ENCODE measurements at regions not wholly inside any gene's neighbourhood (a gene's known extent, or its start where the extent isn't known, plus 50 kb on each side); places are given as distances from the start of the nearest gene placed in this dataset.

- H2AFZ ChIP-seq (ENCODE audit: low read length, unreplicated experiment), result no peak overlapping the region
- no peaks in the 10 kb centered on the region for H3K27me3 ChIP-seq (ENCODE audit: insufficient read depth, low read length)
- H3K4me3 ChIP-seq (ENCODE audit: low read depth, low read length), result no peak overlapping the region
- no peak overlapping the region for H3K27ac ChIP-seq (ENCODE audit: low read depth, low read length)
- no peaks in the 10 kb centered on the region for H3K79me2 ChIP-seq (ENCODE audit: control insufficient read depth, insufficient read depth, low read length, unreplicated experiment)
- H3K36me3 ChIP-seq (ENCODE audit: insufficient read depth, low read length), result no peaks in the 10 kb centered on the region
- no peaks in the 10 kb centered on the region for H3K4me1 ChIP-seq (ENCODE audit: control insufficient read depth, insufficient read depth, low read length, unreplicated experiment)
Observed at GRCh38 chr1:82195245-82195644, 394.5 kb downstream of the ADGRL2 start.

- H3K36me3 ChIP-seq (ENCODE audit: insufficient read depth, low read length), result no peaks in the 10 kb centered on the region
- no peak overlapping the region for H3K27ac ChIP-seq (ENCODE audit: low read depth, low read length)
- no peak overlapping the region for H3K4me3 ChIP-seq (ENCODE audit: low read depth, low read length)
- H3K4me1 ChIP-seq (ENCODE audit: control insufficient read depth, insufficient read depth, low read length, unreplicated experiment), result no peaks in the 10 kb centered on the region
- no peaks in the 10 kb centered on the region for H3K27me3 ChIP-seq (ENCODE audit: insufficient read depth, low read length)
- H2AFZ ChIP-seq (ENCODE audit: low read length, unreplicated experiment), result no peak overlapping the region
- no peaks in the 10 kb centered on the region for H3K79me2 ChIP-seq (ENCODE audit: control insufficient read depth, insufficient read depth, low read length, unreplicated experiment)
Observed at GRCh38 chr1:82185084-82185483, 384.4 kb downstream of the ADGRL2 start.

GRCh38 chr1:82181846-82182245 lies 381.1 kb downstream of the ADGRL2 start:
- no peaks in the 10 kb centered on the region for H3K27me3 ChIP-seq (ENCODE audit: insufficient read depth, low read length)
- H3K4me1 ChIP-seq (ENCODE audit: control insufficient read depth, insufficient read depth, low read length, unreplicated experiment), result no peaks in the 10 kb centered on the region
- no peak overlapping the region for H3K27ac ChIP-seq (ENCODE audit: low read depth, low read length)
- no peaks in the 10 kb centered on the region for H3K36me3 ChIP-seq (ENCODE audit: insufficient read depth, low read length)
- no peak overlapping the region for H2AFZ ChIP-seq (ENCODE audit: low read length, unreplicated experiment)
- H3K79me2 ChIP-seq (ENCODE audit: control insufficient read depth, insufficient read depth, low read length, unreplicated experiment), result no peaks in the 10 kb centered on the region
- no peak overlapping the region for H3K4me3 ChIP-seq (ENCODE audit: low read depth, low read length)

- Histone ChIP-seq H3K79me2 (ENCODE audit: control insufficient read depth, insufficient read depth, low read length, unreplicated experiment) (no peaks in the 10 kb centered on the region), H3K4me3 (ENCODE audit: low read depth, low read length) (no peak overlapping the region), H2AFZ (ENCODE audit: low read length, unreplicated experiment) (no peak overlapping the region), H3K4me1 (ENCODE audit: control insufficient read depth, insufficient read depth, low read length, unreplicated experiment) (no peaks in the 10 kb centered on the region), H3K27me3 (ENCODE audit: insufficient read depth, low read length) (no peaks in the 10 kb centered on the region), H3K36me3 (ENCODE audit: insufficient read depth, low read length) (no peaks in the 10 kb centered on the region), H3K27ac (ENCODE audit: low read depth, low read length) (no peak overlapping the region)
Observed at GRCh38 chr1:82179131-82179530, 378.4 kb downstream of the ADGRL2 start.

GRCh38 chr1:82177192-82177591 lies 376.5 kb downstream of the ADGRL2 start:
- Histone ChIP-seq H3K36me3 (ENCODE audit: insufficient read depth, low read length) (no peaks in the 10 kb centered on the region), H3K27ac (ENCODE audit: low read depth, low read length) (no peak overlapping the region), H3K79me2 (ENCODE audit: control insufficient read depth, insufficient read depth, low read length, unreplicated experiment) (no peaks in the 10 kb centered on the region), H3K27me3 (ENCODE audit: insufficient read depth, low read length) (no peaks in the 10 kb centered on the region), H3K4me3 (ENCODE audit: low read depth, low read length) (no peak overlapping the region), H3K4me1 (ENCODE audit: control insufficient read depth, insufficient read depth, low read length, unreplicated experiment) (no peaks in the 10 kb centered on the region), H2AFZ (ENCODE audit: low read length, unreplicated experiment) (no peak overlapping the region)

GRCh38 chr1:82171955-82172354 lies 371.2 kb downstream of the ADGRL2 start:
- Histone ChIP-seq H3K4me3 (ENCODE audit: low read depth, low read length) (no peak overlapping the region), H3K27ac (ENCODE audit: low read depth, low read length) (no peak overlapping the region), H3K79me2 (ENCODE audit: control insufficient read depth, insufficient read depth, low read length, unreplicated experiment) (no peaks in the 10 kb centered on the region), H3K4me1 (ENCODE audit: control insufficient read depth, insufficient read depth, low read length, unreplicated experiment) (no peaks in the 10 kb centered on the region), H2AFZ (ENCODE audit: low read length, unreplicated experiment) (no peak overlapping the region), H3K27me3 (ENCODE audit: insufficient read depth, low read length) (no peaks in the 10 kb centered on the region), H3K36me3 (ENCODE audit: insufficient read depth, low read length) (no peaks in the 10 kb centered on the region)

- Histone ChIP-seq H3K4me3 (ENCODE audit: low read depth, low read length) (no peak overlapping the region), H3K4me1 (ENCODE audit: control insufficient read depth, insufficient read depth, low read length, unreplicated experiment) (no peaks in the 10 kb centered on the region), H2AFZ (ENCODE audit: low read length, unreplicated experiment) (no peak overlapping the region), H3K36me3 (ENCODE audit: insufficient read depth, low read length) (no peaks in the 10 kb centered on the region), H3K27ac (ENCODE audit: low read depth, low read length) (no peak overlapping the region), H3K79me2 (ENCODE audit: control insufficient read depth, insufficient read depth, low read length, unreplicated experiment) (no peaks in the 10 kb centered on the region), H3K27me3 (ENCODE audit: insufficient read depth, low read length) (no peaks in the 10 kb centered on the region)
Observed at GRCh38 chr1:82168482-82168881, 367.7 kb downstream of the ADGRL2 start.

GRCh38 chr1:82165304-82165703 lies 364.6 kb downstream of the ADGRL2 start:
- Histone ChIP-seq H3K27ac (ENCODE audit: low read depth, low read length) (no peak overlapping the region), H3K4me3 (ENCODE audit: low read depth, low read length) (no peak overlapping the region), H2AFZ (ENCODE audit: low read length, unreplicated experiment) (no peak overlapping the region), H3K4me1 (ENCODE audit: control insufficient read depth, insufficient read depth, low read length, unreplicated experiment) (peaks cover 5% of the 10 kb centered on the region), H3K27me3 (ENCODE audit: insufficient read depth, low read length) (no peaks in the 10 kb centered on the region), H3K79me2 (ENCODE audit: control insufficient read depth, insufficient read depth, low read length, unreplicated experiment) (no peaks in the 10 kb centered on the region), H3K36me3 (ENCODE audit: insufficient read depth, low read length) (no peaks in the 10 kb centered on the region)

- Histone ChIP-seq H3K27ac (ENCODE audit: low read depth, low read length) (no peak overlapping the region), H3K27me3 (ENCODE audit: insufficient read depth, low read length) (no peaks in the 10 kb centered on the region), H3K4me3 (ENCODE audit: low read depth, low read length) (no peak overlapping the region), H3K36me3 (ENCODE audit: insufficient read depth, low read length) (no peaks in the 10 kb centered on the region), H3K4me1 (ENCODE audit: control insufficient read depth, insufficient read depth, low read length, unreplicated experiment) (peaks cover 6% of the 10 kb centered on the region), H2AFZ (ENCODE audit: low read length, unreplicated experiment) (peak overlapping the region; percentile 93), H3K79me2 (ENCODE audit: control insufficient read depth, insufficient read depth, low read length, unreplicated experiment) (no peaks in the 10 kb centered on the region)
Observed at GRCh38 chr1:82162486-82163420, 362.0 kb downstream of the ADGRL2 start.

GRCh38 chr1:82161700-82162141 lies 361.0 kb downstream of the ADGRL2 start:
- H3K27me3 ChIP-seq (ENCODE audit: insufficient read depth, low read length), result no peaks in the 10 kb centered on the region
- H3K27ac ChIP-seq (ENCODE audit: low read depth, low read length), result no peak overlapping the region
- peak overlapping the region; percentile 72 for H3K4me3 ChIP-seq (ENCODE audit: low read depth, low read length)
- peak overlapping the region; percentile 93 for H2AFZ ChIP-seq (ENCODE audit: low read length, unreplicated experiment)
- H3K36me3 ChIP-seq (ENCODE audit: insufficient read depth, low read length), result no peaks in the 10 kb centered on the region
- H3K79me2 ChIP-seq (ENCODE audit: control insufficient read depth, insufficient read depth, low read length, unreplicated experiment), result no peaks in the 10 kb centered on the region
- peaks cover 6% of the 10 kb centered on the region for H3K4me1 ChIP-seq (ENCODE audit: control insufficient read depth, insufficient read depth, low read length, unreplicated experiment)

GRCh38 chr1:82160903-82161302 lies 360.2 kb downstream of the ADGRL2 start:
- Histone ChIP-seq H3K79me2 (ENCODE audit: control insufficient read depth, insufficient read depth, low read length, unreplicated experiment) (no peaks in the 10 kb centered on the region), H3K27ac (ENCODE audit: low read depth, low read length) (no peak overlapping the region), H3K36me3 (ENCODE audit: insufficient read depth, low read length) (no peaks in the 10 kb centered on the region), H3K27me3 (ENCODE audit: insufficient read depth, low read length) (no peaks in the 10 kb centered on the region), H3K4me3 (ENCODE audit: low read depth, low read length) (no peak overlapping the region), H2AFZ (ENCODE audit: low read length, unreplicated experiment) (peak overlapping the region; percentile 1), H3K4me1 (ENCODE audit: control insufficient read depth, insufficient read depth, low read length, unreplicated experiment) (peaks cover 6% of the 10 kb centered on the region)

All from ACC112 (cell line).